ENCODE measurements at regions not wholly inside any gene's neighbourhood (a gene's known extent, or its start where the extent isn't known, plus 50 kb on each side); places are given as distances from the start of the nearest gene placed in this dataset.
A peak's percentile ranks its signal among the peaks of the same experiment; 100 is the strongest.

DNA sequence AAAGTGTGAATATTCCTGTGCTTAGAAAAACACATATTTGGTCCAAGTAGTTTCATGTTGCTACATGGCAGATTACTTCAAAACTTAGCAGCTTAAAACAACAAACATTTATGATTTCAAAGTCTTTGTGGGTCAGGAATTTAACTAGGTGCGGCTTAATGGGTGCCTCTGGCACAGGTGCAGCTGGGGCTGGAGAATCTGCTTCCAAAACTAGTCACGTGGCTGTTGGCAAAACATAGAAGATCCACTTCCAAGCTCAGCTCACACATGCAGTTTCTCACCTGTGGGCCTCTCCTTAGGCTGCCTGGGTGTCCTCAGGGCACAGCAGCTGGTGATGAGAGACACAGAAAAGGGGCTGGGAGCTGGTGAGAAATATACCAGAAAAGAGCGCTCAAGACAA, 263.4 kb downstream of the TTLL7 start:
- DNase-seq (ENCODE audit: low spot score) = no peak
- no peak for FAIRE-seq

DNA sequence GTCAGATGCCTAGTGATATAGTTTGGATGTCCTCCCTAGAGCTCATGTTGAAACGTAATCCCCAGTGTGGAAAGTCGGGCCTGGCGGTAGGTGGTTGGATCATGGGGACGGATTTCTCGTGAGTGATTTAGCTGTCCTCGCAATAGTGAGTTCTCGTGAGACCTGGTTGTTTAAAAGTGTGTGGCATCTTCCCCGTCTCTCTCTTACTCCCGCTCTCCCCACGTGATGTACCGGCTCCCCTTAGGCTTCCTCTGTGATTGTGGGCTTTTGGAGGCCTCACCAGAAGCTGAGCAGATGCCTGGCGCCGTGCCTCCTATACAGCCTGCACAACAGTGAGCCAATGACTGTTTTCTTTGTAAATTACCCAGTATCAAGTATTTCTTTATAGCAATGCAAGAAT, 264.5 kb downstream of the TTLL7 start:
- no peak for DNase-seq (ENCODE audit: low spot score)
- no peak for FAIRE-seq

DNA sequence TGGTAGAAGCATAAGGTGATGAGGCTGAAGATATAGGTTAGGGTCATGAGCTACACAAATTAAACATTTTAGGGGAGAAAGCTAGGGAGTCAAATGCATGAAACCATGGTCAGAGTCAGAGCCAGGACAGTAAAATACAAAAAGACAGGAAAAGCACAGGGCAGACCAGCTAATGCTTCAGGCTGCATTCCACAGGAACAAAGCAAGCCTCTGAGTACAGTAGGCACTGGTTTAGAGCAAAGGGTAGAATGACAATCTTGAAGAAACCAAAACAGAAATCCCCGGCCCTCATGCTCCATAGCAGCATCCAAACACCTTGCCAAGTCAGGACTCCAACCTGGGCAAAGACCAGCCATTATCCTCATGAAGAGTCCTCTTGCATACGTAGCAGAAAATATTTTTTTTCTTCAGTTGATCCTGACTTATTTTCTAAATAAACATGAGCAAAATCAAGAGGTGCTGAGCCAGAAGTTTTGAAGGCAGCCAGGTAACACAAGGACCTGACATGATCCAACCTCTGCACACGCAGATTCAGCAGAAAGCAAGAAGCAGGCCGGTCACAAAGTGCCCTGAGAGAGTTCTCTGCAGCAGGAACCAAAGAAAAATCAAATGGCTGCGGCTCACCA, 273.1 kb downstream of the TTLL7 start:
- FAIRE-seq = no peak

DNA sequence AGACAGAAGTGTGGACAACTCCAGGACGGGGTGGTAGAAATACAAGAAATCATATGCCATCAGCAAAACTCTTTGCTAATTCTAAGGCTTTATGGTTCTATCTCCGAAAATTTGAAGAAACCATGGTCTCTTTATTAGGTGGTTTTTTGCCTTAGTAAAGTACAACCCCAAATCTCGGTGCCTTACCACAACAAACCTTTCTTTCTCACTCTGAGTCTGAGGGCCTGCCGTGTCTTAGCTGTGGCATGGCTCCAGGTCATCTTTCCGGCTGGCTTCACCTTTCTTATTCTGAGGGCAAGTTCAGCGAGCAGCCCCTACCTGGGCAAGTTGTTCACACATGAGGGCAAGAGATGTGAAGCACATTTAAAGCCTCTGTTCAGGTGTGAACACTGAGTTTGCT, 280.6 kb downstream of the TTLL7 start:
- no peak for DNase-seq (ENCODE audit: low spot score)
- no peak for FAIRE-seq

More for the DNA sequence above, 273.1 kb downstream of the TTLL7 start:
- DNase-seq (ENCODE audit: low spot score) = no peak

DNA sequence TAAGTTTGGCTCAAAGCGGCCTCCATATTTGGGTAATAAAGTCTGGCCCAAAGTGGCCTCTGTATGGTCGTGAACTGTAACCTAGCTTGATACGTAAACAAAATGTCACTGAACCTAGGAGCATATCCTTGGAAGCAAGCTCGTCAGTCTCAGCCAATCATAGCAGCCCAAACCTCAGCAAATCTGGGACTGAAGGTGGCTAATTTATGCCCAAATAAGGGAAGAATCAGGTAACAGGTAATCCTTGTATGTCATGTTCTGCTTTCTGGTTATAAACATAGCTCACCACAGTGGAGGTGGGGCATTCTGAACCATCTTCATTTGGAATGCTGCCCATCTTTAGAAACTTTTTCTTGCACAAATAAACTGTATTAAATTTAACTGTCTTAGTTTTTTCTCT, 281.1 kb downstream of the TTLL7 start:
- FAIRE-seq (no peak), DNase-seq (ENCODE audit: low spot score) (no peak)

DNA sequence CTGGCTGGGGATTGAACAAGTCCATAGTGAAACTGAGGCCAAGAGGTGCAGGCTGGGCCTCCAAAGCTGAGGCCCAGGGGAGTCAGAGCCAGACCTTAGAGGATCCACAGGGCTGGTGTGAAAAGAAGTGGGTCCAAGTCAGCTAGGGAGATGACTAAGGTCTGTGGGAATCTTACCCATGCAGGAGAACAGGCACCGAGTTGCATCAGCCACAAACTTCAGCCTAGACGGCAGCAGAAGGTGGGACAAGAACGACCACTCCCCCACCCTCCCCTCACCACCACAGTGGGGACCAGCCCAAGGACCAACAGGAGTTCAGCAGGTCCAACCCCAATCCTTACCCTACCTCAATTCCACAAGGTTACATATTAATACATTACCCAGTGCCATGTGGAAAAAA, 282.3 kb downstream of the TTLL7 start:
- no peak for FAIRE-seq
- no peak for DNase-seq (ENCODE audit: low spot score)

DNA sequence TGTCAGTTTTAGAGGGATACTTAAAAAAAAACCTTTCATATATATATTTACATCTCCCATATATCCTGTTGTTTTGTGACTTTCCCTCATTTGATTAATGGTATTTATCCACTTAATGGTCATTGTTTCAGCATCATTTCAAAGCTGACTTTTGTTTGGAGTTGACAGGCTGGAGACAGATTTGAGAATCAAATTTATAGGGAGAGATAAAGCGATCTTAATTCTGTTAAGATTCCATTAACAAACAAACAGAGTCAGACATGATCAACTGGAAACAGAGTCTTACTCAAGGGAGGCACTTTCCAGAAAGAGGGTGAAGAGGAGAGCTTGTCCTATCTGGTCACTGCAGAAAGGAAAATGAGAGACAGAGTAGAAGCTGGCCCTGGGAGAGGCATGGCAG, 283.4 kb downstream of the TTLL7 start:
- no peak for FAIRE-seq
- no peak for DNase-seq (ENCODE audit: low spot score)

DNA sequence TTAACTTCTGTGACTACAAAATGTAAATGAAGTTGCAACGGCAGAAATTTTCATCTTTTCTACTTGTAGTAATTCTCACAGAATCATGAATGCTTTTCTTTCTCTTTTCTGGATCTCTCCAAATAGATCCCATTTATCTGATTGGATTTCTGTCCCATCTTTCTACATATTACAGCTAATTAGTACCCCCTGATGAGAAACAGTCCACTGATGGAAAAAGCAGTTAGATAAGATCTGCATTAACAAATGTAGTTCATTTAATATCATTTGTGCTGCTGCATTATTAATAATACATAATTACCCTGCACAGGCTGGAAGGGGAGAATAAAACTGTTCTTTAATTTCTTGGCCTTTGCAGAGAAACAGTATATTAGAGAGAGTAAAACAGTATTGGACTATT, 289.3 kb downstream of the TTLL7 start:
- DNase-seq (ENCODE audit: low spot score) (no peak), FAIRE-seq (no peak)

DNA sequence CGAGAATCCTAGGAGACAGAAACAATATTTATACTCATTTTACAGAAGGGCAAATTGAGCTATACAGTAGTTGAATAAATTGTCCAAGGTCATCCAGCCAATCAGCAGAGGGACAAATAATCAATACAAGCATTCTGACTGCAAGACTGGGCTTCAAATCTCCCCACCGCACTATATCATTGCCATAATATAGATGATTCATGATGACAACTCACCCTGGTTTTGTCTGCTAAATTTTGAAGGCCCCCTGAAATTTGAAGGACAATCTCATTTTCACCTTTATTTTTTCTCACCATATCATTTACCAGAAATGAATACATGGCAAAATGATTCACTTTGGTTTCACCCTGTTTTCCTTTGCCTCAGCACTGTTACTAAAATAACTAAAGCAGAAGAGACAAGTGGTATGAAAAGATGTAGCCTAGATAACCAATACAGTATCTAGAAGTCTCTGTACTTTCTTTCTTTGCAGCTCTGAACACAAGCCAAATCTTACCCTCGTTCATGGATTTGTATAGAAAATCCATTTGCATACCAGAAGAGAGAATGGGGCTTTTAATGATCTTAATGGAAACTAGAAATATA, 292.5 kb downstream of the TTLL7 start:
- no peak for FAIRE-seq
- no peak for DNase-seq (ENCODE audit: low spot score)

DNA sequence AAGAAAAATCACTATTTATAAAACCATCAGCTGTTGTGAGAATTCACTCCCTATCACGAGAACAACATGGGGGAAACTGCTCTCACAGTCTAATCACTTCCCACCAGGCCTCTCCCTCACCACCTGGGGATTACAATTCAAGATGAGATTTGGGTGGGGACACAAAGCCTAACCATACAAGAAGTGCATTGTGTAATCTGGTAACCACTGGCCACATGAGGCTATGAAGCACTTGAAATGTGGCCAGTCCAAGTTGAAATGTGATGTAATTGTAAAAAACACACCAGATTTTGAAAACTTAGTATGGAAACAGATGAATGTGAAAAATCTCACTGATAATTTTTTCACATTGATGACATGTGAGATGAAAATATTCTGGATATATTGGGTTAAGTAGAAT, 293.8 kb downstream of the TTLL7 start:
- DNase-seq (ENCODE audit: low spot score) (no peak), FAIRE-seq (no peak)

DNA sequence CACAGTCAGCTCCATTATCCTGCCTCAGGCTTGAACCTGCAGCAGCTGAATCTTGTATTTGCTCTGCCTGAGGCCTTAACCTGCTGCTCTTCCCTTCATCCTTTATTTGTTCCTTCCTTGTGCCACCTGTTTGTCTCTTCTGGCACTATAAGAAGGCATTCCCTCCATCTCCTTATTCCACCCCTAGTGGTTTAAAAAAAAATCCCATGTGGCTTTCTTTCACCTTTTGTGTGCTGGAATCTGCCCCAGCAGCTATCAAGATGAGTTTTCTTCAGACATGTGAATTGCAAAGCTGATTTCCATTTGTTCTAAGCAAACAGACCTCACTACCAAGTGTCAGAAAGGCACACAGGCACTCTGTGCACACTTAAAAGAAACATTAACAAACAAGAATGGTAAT, 294.6 kb downstream of the TTLL7 start:
- no peak for FAIRE-seq
- no peak for DNase-seq (ENCODE audit: low spot score)

DNA sequence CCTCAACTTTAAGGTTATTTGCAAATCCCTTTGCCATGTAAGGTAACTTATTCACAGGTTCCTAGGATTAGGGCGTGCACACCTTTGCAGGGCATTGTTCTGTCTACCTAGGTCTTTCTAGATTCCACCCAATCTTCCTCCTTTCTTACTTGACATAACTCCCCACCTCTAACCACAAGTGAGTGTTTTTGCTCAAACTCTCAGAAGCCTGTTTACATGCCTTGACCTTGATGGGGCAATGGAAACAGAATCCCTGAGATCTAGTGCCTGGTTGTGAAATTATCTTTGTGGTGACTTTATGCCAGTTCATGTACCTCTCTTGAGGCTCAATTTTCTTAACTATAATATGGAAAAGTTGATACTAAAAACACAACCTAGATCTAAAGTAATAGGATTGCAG, 296.6 kb downstream of the TTLL7 start:
- FAIRE-seq = no peak
- no peak for DNase-seq (ENCODE audit: low spot score)

DNA sequence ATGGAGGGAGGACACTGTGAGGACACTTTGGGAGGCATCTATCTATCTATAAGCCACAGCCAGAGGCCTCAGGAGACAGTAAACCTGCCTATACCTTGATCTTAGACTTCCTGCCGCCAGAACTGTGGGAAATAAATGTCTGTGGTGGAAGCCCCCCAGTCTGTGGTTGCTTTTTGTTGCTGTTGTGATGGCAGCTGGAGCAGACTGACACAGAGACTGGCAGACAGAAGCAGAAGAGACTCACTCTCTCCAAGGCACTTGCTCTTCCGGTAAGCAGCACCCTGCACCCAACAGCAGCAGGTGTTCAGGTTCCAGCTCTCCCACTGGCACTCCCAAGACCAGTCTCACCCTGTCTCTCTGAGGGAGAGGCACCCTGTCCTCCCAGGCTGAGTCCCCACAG, 297.6 kb downstream of the TTLL7 start:
- FAIRE-seq (no peak), DNase-seq (ENCODE audit: low spot score) (no peak)

DNA sequence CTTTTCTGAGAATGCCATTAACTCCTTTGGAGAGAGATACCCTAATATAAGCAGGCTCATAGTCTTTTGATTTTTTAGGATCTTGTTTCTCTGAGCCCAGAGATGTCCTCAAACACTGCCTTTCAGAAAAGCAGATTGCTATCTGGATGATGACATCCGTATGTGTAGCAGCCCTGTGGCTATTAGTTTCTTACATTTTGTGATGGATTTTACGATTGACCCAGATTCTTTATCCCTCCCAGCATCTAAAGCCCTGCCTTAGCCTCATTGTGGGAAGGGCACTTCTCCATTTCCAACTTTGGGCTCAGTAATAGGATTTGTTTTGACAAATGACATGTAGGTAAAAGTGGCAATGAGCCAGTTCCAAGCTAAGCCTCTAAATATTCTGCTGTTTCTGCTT, 300.3 kb downstream of the TTLL7 start:
- FAIRE-seq = no peak

DNA sequence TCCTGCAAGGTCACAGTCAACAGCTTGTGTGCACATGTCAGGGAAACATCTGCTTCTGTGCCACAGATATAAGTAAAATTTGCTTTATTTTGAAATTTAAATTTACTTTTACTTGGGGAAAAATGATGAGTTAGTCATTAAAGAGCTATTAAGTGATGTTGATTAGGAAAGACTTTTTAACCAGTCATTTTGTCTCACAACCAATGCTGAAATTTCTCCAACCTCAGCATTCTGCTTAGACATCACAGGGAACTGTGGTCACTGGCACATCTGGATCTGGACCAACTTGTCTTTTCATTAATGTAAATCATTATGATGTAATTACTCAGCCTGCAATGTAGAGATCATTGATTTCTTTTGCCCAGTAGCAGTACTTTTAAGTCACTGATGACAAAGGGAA, 301.0 kb downstream of the TTLL7 start:
- FAIRE-seq (no peak), DNase-seq (ENCODE audit: low spot score) (no peak)

More for the DNA sequence above, 300.3 kb downstream of the TTLL7 start:
- DNase-seq (ENCODE audit: low spot score) = no peak

DNA sequence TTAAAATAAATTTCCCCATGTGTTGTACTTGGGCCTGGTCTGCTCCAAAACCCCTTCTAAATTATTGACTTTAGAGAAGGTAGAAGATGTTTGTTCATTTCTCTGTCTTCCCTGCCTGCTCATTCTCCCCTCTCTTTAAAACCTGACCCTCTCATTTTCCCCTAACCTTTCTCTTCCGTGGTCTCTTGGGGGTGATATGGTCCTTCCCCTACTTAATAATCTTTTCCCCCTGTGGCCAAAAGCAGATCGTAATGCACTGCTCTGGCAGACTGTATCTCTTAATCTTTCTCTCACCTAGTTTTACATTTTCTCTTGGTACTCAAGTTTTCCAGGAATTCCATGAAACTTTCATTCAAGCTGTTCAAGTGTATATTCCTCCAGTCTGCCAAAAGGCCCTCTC, 301.7 kb downstream of the TTLL7 start:
- FAIRE-seq (no peak), DNase-seq (ENCODE audit: low spot score) (no peak)

DNA sequence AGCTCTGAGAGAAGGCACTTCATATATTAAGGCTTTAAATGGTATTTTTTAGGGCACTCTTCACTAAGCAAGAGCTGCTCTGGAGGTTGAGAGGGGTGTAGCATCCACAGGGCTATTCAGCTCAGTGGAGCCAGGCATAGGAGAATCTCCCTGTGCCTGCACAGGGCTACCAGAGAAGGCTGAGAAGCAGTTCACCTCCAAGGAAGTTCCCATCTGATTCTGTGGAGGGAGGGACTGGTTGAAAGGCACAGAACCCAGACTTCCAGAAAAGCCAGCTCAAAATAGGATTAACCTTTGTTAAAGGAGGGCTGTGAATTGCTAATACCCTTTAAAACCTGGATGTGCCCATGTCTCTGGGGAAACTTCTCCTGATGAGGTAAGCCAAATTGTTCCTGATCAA, 304.5 kb downstream of the TTLL7 start:
- FAIRE-seq (no peak), DNase-seq (ENCODE audit: low spot score) (no peak)

DNA sequence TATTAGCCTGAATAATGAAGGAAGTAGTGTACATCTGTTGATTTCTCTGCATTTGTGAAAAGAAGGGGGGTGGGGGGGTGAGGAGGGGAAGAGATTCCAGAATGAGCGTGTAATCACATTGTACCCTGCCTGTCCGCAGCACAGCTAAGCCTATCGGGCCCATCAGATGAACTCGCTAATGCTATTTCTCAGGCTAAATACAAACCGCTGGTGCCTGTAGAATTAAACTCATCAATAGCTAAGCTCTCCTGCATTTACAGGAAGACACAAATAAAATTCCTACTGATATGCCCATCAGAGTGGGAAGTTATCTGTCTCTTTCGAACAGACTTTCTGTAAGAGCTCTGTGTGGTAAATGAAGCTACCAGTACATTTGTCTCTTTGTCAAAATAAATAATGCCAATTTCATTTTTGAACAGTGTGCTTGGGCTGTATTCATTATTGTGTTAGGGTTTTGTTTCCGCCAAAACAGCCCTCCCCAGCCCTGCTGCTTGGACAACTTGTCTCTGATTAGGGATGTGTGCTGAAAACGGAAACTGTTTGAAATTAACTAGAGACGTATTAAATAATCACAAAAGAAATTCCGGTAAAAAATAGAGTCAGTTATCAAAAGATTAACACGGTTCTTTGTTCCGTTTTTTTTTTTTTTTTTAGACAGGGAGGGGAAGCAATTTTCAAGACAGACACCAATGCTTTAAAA, 305.4 kb downstream of the TTLL7 start:
- DNase-seq (ENCODE audit: low spot score) (no peak), FAIRE-seq (no peak)

DNA sequence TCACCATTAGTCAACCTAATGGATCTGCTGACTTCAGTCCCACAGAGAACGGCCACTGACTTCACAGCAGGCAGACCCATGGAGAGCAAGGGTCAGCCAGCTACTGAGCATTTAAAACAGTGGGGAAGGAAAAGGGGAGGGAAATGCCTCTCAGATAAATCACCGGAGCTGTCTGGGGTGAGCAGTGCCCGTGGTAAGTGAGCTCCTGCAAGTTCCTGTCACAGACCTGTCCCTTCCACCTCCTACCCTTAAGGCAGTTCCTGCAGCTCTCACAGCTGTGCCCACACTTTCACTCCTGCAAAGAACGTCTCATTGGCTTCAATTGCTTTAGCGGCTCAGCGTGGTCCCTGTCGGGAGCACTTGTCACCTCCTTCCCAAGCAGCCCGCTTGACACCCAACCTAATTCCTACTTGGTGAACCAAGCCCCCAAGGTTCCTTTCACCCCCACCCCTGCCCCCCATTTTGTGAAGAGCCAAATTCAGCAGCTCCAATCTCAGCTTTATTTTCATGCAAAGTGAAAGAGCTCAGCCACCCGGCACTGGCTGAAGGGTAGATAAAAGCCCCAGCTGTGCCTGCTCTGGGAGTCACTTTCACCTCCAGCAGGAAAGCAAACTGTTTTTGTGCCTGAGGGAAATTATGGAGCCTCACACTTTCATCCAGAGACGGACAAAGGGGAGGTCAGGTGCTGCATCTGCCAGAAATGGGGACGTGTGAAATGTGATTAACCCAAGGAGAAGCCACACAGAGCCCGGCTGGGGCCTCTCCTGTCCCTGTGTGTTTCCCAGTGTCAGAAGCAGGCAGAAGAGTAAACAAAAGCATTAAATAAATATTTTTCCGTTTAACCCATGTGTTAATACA, 306.2 kb downstream of the TTLL7 start:
- FAIRE-seq = no peak

DNA sequence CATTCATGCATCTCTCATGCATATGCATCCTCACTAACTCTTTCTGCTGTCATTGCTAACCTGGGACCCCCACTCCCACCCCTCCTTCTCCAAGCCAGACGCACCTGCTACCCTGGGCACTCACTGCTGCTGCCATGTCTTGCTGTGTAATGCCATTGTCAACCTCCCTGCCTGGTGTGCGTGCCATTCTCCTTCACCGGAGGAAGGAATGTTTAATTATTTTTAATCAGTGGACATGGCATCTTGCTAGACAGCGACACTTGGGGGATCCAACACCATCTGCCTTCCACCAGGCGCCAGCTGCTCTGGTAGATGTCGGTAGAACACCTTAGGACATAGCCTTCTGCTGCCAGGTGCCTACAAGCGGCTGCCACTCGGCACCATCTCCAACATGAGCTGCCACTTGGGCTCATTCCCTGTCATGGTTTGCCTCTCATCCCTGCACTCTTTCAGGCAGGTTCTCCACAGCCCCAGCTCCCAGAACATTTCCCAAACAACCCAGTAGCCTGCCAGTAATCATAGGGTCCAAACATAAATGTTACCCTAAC, 306.9 kb downstream of the TTLL7 start:
- DNase-seq (ENCODE audit: low spot score) (no peak), FAIRE-seq (no peak)

More for the DNA sequence above, 306.2 kb downstream of the TTLL7 start:
- DNase-seq (ENCODE audit: low spot score) = peak; percentile 19

DNA sequence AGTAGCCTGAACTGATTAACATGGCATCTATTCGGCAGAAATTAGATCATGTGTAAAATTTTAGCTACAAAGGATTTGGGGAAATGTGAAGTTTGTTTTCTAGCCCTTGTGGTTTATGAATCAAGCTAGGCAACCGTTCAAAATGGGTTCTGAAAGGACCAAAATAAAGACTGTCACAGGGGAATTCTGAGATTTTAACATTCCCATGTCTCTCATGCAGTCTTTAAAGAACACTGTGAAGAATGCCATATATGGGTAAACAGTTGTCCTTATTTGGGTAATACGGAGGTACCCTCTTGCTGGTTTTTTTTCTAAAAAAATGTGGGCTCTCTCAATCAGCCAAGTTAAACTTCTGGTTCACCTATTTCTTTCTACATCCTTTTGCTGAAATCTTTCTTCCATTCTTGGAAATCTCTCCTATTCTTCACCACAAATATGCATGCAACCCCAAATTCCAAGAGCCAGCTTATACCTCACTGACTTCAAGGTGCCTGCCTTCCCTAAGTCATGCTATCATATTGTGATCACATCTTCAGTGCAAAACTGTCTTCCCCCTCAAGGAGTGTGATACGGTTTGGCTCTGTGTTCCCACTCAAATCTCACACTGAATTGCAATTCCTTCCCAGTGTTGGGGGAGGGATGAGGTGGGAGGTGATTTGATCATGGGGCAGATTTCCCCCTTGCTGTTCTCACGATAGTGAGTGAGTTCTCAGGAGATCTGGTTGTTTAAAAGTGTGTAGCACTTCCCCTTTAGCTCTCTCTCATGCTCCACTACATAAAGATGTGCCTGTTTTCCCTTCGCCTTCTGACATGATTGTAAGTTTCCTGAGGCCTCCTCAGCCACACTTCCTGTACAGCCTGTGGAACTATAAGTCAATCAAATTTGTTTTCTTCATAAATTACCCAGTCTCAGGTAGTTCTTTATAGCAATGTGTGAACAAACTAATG, 308.7 kb downstream of the TTLL7 start:
- DNase-seq (ENCODE audit: low spot score) (no peak), FAIRE-seq (no peak)

Measured in RCC 7860 (cell line).